ENCODE measurements at regions not wholly inside any gene's neighbourhood (a gene's known extent, or its start where the extent isn't known, plus 50 kb on each side); places are given as distances from the start of the nearest gene placed in this dataset.

GRCh38 chr2:118481299-118481698, 366.1 kb downstream of the EN1 start:
- TF ChIP-seq CTCF (IDR thresholded peaks at IDR 0.05; ENCODE audit: poor library complexity, severe bottlenecking): no peak
- TF ChIP-seq EP300 (conservative IDR thresholded peaks at IDR 0.05; ENCODE audit: poor library complexity, severe bottlenecking): no peak
- no peak for TF ChIP-seq EZH2 (IDR thresholded peaks at IDR 0.05; ENCODE audit: borderline replicate concordance, insufficient read depth, low read length, poor library complexity, severe bottlenecking)
- TF ChIP-seq RAD21 (conservative IDR thresholded peaks at IDR 0.05): no peak
- TF ChIP-seq MXI1 (conservative IDR thresholded peaks at IDR 0.05; ENCODE audit: poor library complexity, severe bottlenecking): no peak
